ENCODE measurements at regions not wholly inside any gene's neighbourhood (a gene's known extent, or its start where the extent isn't known, plus 50 kb on each side); places are given as distances from the start of the nearest gene placed in this dataset.

DNA sequence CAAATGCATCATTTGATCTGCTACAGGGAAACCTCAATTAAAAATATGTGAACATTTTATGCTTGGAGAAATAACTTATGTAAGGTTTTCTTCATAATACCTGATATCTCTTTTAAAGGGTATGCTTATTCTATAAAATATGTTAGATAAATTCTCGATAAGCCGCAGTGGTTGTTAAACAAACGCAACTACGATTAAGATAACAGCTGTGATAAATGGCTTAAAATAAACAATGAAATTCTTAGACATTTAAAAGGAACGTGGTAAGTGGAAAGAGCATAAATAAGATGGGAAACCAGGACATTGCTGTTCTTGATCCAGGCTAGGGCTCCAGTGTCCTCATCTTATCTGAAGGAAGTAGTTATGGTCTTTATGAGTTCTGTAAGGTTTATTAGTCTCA is 415.9 kb downstream of the CD83 start:
- no peaks in the 10 kb centered on the region for H3K4me1 Mint-ChIP-seq (ENCODE audit: low read depth, unreplicated experiment)
- peaks cover 7% of the 10 kb centered on the region; the same call in 1 of the 2 replicates for H3K4me1 ChIP-seq
- H3K4me3 Mint-ChIP-seq (ENCODE audit: unreplicated experiment) = no peak overlapping the region
- ChIA-PET CTCF (no interaction called here), POLR2A (no interaction called here)
- TF ChIP-seq, protein P1, sequence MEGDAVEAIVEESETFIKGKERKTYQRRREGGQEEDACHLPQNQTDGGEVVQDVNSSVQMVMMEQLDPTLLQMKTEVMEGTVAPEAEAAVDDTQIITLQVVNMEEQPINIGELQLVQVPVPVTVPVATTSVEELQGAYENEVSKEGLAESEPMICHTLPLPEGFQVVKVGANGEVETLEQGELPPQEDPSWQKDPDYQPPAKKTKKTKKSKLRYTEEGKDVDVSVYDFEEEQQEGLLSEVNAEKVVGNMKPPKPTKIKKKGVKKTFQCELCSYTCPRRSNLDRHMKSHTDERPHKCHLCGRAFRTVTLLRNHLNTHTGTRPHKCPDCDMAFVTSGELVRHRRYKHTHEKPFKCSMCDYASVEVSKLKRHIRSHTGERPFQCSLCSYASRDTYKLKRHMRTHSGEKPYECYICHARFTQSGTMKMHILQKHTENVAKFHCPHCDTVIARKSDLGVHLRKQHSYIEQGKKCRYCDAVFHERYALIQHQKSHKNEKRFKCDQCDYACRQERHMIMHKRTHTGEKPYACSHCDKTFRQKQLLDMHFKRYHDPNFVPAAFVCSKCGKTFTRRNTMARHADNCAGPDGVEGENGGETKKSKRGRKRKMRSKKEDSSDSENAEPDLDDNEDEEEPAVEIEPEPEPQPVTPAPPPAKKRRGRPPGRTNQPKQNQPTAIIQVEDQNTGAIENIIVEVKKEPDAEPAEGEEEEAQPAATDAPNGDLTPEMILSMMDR (IDR thresholded peaks at IDR 0.05; ENCODE audit: insufficient read depth in 1 of 2, low read depth in 1 of 2, low read length in 1 of 2, severe bottlenecking in 1 of 2, unreplicated experiment in 1 of 2) = no peak
- no peaks in the 10 kb centered on the region for H3K27me3 Mint-ChIP-seq (ENCODE audit: insufficient read depth, unreplicated experiment)
- H3K36me3 ChIP-seq (ENCODE audit: control insufficient read depth, insufficient read depth, low read length) = no peaks in the 10 kb centered on the region
- no peak overlapping the region for H3K27ac Mint-ChIP-seq (ENCODE audit: unreplicated experiment)
- H3K27me3 ChIP-seq (replicated peaks; ENCODE audit: control insufficient read depth, insufficient read depth, low read length) = no peaks in the 10 kb centered on the region
- H3K9me3 Mint-ChIP-seq (ENCODE audit: unreplicated experiment) = no peaks in the 10 kb centered on the region
- intact Hi-C loops (cut with micrococcal nuclease; ENCODE audit: unreplicated experiment) = no loop called here
- H3K4me3 ChIP-seq (ENCODE audit: low read depth, low read length) = no peak overlapping the region
- no TSS peak for BruUV-seq (replicated peaks)
- no peaks in the 10 kb centered on the region for H3K36me3 Mint-ChIP-seq (ENCODE audit: insufficient read depth, unreplicated experiment)
- DNase-seq = no peak
- H3K9me3 ChIP-seq = no peaks in the 10 kb centered on the region

DNA sequence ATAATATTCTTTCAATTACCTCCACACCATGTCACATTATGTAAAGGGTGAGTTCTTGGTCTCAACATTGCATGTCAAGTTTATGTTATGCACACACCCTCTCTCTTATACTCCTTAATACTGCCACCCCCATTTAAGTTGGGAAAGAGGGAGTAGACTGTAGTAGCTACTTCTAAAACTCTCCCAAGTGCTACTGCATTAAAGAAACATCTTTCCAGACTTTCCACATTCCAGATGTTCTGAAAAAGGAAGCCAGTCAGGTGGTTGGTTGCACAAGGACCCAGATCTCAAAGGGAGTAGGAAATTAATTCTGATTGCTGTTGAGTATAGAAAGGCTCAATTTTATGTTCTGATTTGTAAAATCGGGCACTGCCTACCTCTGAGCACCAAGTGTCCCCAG is 419.5 kb downstream of the CD83 start:
- CTCF ChIA-PET = no interaction called here
- Histone ChIP-seq H3K9me3 (no peaks in the 10 kb centered on the region), H3K4me3 (ENCODE audit: low read depth, low read length) (no peak overlapping the region), H3K36me3 (ENCODE audit: control insufficient read depth, insufficient read depth, low read length) (no peaks in the 10 kb centered on the region), H3K27me3 (replicated peaks; ENCODE audit: control insufficient read depth, insufficient read depth, low read length) (no peaks in the 10 kb centered on the region), H3K4me1 (peaks cover 7% of the 10 kb centered on the region; the same call in 1 of the 2 replicates)
- Mint-ChIP-seq H3K4me3 (ENCODE audit: unreplicated experiment) (no peak overlapping the region), H3K27ac (ENCODE audit: unreplicated experiment) (no peak overlapping the region), H3K27me3 (ENCODE audit: insufficient read depth, unreplicated experiment) (no peaks in the 10 kb centered on the region), H3K36me3 (ENCODE audit: insufficient read depth, unreplicated experiment) (no peaks in the 10 kb centered on the region), H3K4me1 (ENCODE audit: low read depth, unreplicated experiment) (no peaks in the 10 kb centered on the region), H3K9me3 (ENCODE audit: unreplicated experiment) (no peaks in the 10 kb centered on the region)
- DNase-seq = no peak
- POLR2A ChIA-PET = no interaction called here
- intact Hi-C loops (cut with micrococcal nuclease; ENCODE audit: unreplicated experiment) = no loop called here
- TF ChIP-seq, protein P1 (IDR thresholded peaks at IDR 0.05; ENCODE audit: insufficient read depth in 1 of 2, low read depth in 1 of 2, low read length in 1 of 2, severe bottlenecking in 1 of 2, unreplicated experiment in 1 of 2) = no peak
- no TSS peak for BruUV-seq (replicated peaks)

DNA sequence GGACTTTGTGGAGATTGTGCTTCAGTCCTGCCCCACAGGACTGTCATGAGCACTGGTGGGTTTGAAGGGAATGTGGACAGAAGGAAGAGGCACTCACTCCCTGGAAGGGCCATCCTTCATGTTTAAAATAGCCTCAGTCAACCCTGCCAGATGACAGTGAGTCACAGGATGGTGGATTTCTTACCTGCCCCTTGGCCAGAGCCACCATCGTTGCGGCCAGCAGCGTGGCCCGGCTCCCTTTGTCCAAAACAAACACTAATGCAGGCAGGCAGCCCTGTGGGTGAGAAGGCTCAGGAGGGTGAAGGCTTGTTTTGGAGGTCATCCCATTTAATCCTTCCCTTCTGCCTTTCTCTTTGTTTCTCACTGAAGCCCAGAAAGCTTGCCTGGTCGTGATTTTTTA is 422.7 kb downstream of the CD83 start:
- Histone ChIP-seq H3K4me3 (ENCODE audit: low read depth, low read length) (no peak overlapping the region), H3K4me1 (no peaks in the 10 kb centered on the region), H3K27me3 (replicated peaks; ENCODE audit: control insufficient read depth, insufficient read depth, low read length) (no peaks in the 10 kb centered on the region), H3K36me3 (ENCODE audit: control insufficient read depth, insufficient read depth, low read length) (no peaks in the 10 kb centered on the region), H3K9me3 (no peaks in the 10 kb centered on the region)
- TF ChIP-seq, protein P1 (IDR thresholded peaks at IDR 0.05; ENCODE audit: insufficient read depth in 1 of 2, low read depth in 1 of 2, low read length in 1 of 2, severe bottlenecking in 1 of 2, unreplicated experiment in 1 of 2) = no peak
- no peaks in the 10 kb centered on the region for H3K9me3 Mint-ChIP-seq (ENCODE audit: unreplicated experiment)
- no peak overlapping the region for H3K4me3 Mint-ChIP-seq (ENCODE audit: unreplicated experiment)
- no peaks in the 10 kb centered on the region for H3K36me3 Mint-ChIP-seq (ENCODE audit: insufficient read depth, unreplicated experiment)
- no peak for DNase-seq
- intact Hi-C loops (cut with micrococcal nuclease; ENCODE audit: unreplicated experiment) = no loop called here
- ChIA-PET CTCF (no interaction called here), POLR2A (no interaction called here)
- BruUV-seq (replicated peaks) = no TSS peak
- no peaks in the 10 kb centered on the region for H3K27me3 Mint-ChIP-seq (ENCODE audit: insufficient read depth, unreplicated experiment)
- no peaks in the 10 kb centered on the region for H3K4me1 Mint-ChIP-seq (ENCODE audit: low read depth, unreplicated experiment)
- no peak overlapping the region for H3K27ac Mint-ChIP-seq (ENCODE audit: unreplicated experiment)

Measured in Caco-2 (cell line).